HG03039 (cell line): ENCODE measurements at regions not wholly inside any gene's neighbourhood (a gene's known extent, or its start where the extent isn't known, plus 50 kb on each side); places are given as distances from the start of the nearest gene placed in this dataset.

ENCODE experiments used
- ATAC-seq: cut with Tn5 transposase; IDR thresholded peaks from one replicate; pipeline ENCODE4 v1.9.1; 2021; ENCODE audit warnings: mild to moderate bottlenecking, moderate library complexity; ENCODE audit not compliant: unreplicated experiment

DNA sequence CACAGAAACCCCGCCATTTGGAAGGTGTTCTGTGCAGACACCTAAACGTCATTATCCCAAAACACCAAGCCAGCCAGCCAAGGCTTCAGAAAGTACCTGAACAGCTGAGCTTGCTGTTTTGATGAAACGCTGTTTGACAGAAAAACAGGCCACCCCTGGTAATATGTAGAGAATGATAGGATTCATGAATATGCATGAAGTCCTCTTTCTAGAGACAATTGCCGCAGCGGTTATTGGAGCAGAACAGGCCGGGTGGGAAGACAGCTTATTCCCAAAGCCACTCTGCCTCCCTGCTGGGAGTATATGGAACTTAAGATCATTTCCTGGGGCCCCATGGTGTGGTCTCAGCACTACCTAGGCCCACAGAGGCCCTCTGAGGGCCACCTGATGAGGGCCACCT lies 229.5 kb downstream of the UQCRFS1 start:
- ATAC-seq: no peak

- ATAC-seq: no peak
Measured at GRCh38 chr19:28981994-28982393, 231.0 kb downstream of the UQCRFS1 start.

GRCh38 chr19:28981518-28981917 lies 231.4 kb downstream of the UQCRFS1 start:
- ATAC-seq: no peak

DNA sequence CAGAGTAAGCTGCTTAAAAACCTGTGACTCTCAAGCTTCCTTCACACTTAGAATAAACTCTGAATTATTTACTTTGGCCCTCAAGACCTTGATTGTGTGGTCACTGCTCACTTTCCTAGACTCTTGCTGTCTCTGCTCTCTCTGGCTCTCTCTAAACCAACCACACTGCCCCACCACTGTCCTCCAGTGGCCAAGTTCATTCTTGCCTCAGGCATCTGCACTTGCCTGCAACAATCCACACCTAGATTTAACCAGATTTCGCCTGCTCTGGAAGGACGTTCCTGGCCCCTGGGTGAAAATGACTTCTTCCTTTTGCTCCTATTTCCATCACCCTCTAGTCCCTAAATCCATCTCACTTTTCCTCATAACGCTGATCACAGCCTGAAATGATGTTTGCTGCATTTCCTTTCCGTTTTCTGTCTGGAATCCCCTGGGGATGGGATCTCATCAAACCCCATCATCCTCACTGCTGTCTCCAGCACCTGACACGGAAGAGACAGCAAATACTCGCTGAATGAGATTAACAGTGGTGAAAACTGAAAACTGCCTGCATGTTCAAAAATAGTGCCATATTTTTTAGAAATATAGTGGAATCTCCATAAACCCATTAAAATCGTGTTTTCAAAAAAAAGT lies 232.6 kb downstream of the UQCRFS1 start:
- no peak for ATAC-seq

- ATAC-seq: no peak
Measured at GRCh38 chr19:28977826-28978225, 235.1 kb downstream of the UQCRFS1 start.

DNA sequence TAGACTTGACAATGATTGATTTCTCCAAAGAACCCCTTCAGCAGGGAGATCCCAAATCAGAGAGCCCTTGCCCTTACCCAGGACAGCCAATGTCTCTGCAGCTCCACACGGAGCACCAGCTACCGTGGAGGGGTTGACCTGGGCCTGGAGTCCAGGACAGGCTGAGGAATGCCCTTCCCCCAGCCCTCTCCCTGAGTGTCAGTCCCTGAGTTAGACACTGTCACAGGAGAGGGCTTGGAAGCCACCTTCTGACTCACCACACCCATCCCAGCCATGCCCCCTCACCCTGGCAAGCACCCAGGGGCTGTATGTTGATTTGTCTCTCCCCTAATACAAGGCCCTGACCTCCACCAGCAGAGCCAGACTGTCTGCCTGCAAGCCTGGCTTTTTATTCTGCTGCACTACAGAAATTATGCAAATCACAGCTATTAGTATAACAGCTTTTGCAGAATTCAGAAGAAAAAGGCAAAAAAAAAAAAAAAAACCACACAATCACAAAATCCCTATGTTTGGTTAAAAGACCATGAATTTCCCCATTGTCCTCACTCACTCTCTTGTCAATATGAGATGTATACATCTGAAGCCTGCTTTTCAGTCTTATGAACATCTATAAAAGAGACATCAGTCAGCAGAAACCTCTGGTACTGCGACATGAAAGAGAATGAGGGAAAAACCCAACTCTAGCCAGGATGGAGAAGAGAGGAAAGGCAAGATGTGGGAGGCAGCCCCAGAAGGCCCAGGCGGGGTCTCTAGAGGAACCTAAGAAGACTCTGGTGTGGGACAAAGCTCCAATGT lies 240.7 kb downstream of the UQCRFS1 start:
- ATAC-seq: no peak

- no peak for ATAC-seq
Measured at GRCh38 chr19:28971513-28971912, 241.4 kb downstream of the UQCRFS1 start.

DNA sequence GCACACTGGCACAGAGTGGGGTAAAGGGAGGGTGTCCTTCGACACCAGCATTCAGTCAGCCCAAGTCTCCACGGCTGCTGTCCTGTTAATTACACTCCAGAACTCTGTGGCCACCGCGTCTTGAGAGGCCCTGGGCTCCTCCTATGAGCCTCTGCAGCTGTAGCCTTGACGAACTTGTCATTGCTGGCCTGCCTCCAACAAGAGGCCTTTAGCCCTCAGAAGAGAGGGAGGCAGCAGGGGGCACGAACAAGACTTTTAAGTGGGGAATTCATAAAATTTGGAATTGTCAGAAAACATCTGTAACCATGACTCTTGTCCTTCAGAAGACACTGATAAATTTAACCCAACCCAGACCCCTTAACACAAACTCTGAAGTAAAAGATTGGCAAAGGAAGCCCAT lies 241.9 kb downstream of the UQCRFS1 start:
- no peak for ATAC-seq

- no peak for ATAC-seq
Measured at GRCh38 chr19:28968721-28969120, 244.2 kb downstream of the UQCRFS1 start.

- ATAC-seq: no peak
Measured at GRCh38 chr19:28966737-28967399, 246.1 kb downstream of the UQCRFS1 start.

DNA sequence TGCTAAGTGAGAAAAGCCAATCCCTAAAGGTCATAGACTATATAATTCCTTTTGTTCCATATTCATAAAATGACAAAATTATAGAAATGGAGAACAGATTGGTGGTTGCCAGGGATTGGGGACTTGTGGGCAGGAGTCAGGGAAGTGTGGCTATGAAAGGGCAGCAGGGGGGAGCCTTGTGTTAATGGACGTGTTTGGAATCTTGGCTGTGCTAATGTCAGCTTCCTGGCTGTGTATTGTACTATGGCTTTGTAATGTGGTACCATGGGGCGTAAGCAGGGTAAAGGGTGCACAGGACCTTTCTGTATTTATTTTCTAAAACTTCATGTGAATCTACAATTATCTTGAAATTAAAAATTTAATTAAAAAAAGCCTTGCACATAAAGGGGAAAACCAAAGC lies 248.5 kb downstream of the UQCRFS1 start:
- ATAC-seq: no peak

DNA sequence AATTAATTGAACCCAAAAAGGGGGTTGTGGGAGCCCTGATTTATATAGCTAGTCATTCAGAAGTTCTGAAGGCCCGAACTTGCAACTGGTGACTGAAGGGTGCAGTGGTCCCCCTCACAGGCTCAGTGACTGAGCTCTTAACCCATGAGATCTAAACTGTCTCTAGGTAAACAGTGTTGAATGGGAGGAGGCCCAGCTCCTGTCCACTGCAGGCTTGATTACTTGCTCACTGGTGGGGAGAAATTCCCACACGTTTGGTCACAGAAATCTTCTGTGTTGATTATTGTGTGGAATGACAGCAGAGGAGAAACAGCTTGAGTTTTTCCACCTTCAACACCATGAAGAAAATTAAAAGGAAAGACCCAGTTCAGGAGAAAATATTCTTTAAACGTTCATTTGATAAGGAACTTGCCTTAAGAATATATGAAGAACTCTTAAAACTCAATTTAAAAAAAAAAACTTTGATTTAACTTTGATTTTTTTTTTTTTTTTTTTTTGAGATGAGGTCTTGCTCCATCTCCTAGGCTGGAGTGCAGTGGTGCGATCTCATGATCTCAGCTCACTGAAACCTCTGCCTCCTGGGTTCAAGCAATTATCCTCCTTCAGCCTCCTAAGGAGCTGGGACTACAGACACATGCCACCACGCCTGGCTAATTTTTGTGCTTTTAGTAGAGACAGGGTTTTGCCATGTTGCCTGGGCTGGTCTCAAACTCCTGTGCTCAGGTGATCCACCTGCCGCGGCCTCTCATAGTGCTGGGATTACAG lies 249.3 kb downstream of the UQCRFS1 start:
- no peak for ATAC-seq

DNA sequence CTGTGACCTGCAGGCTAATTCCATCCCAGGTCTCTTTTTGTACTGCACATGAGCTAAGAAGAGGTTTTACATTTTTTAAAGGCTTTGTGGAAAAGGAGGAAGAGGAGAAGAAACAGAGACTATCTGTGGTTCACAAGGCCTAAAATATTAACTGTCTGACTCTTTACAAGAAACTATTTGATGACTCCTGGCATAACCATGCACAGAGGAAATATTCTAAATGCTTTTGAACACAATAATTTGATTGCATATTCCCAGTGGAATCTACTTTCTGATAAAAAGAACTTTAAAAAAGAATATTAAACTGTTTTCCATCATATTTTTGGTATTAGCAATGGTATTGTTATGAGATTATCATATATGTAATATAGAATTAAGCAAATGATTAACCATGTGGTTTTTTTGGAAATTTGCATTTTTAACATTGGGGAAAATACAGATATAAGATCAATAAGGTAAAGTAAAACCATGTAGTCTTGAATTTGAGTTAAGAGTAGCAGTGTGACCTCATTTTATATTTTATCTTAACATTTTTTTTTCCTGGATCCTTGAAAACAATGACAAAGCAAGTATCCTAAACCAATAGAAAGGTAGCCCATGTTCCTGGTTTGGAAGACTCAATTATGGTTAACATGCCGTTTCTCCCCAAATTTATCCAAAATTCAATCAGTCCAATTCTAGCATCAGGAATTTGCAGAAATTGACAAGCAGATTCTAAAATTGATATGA lies 251.0 kb downstream of the UQCRFS1 start:
- no peak for ATAC-seq

GRCh38 chr19:28960986-28961705 lies 251.8 kb downstream of the UQCRFS1 start:
- no peak for ATAC-seq

DNA sequence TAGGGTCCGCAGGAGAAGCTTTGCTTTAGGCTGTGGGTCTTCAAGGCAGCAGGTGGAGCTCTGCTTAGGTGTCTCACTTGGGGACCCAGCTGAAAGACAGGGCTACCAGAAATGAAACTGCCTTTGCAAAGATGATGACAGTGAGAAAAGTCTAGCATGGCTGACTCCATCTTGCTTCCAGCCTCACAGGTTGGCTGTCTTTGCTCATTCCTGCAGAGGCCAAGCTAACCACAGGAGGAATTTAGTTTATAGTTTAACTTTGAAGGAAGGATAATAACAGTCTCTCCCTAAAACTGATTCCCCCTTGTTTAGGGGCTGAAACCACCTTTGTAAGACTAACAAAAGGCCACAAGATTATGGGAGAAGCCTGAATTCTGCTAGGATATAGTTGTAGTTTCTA lies 252.4 kb downstream of the UQCRFS1 start:
- ATAC-seq: no peak

DNA sequence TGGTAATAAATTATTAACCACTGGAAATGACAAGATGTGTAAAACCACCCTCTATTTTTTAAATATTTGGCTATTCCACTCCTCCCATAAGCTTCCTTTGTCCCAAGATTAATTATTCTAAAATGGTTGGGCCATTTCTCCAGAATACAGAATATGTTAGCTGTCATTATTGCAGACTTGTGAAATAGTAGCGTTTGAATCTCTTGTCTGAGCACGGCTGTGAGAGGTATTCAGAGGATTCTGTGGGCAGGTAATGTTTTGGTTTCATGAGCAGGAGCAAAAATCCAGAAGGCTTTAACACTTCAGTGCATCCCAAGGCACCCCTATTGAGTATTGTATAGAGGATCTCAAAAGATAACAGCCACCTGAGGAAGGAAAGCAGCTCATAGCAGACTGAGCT lies 256.0 kb downstream of the UQCRFS1 start:
- no peak for ATAC-seq

GRCh38 chr19:28956421-28956820 lies 256.5 kb downstream of the UQCRFS1 start:
- ATAC-seq: no peak

GRCh38 chr19:28949535-28949934 lies 263.4 kb downstream of the UQCRFS1 start:
- no peak for ATAC-seq

- ATAC-seq: no peak
Measured at GRCh38 chr19:28949027-28949426, 263.9 kb downstream of the UQCRFS1 start.

DNA sequence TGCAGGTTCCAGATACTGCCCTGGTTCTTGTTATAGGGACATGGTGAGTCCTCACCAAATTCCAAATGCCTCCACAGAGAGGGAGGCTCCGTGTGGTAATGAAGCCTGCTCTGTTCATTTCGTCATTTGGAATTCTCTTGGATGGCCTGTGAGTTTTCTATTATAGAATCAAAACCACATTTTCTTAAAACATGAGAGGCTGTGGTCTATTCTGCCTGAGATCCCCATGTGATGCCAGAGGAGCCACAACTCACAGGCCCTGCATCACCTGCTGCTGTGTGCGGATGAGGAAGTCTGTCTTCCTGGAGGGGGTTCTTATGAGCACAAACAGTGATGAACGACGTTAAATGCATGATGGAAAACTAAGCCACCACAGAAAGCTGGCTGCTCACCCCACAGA lies 264.4 kb downstream of the UQCRFS1 start:
- no peak for ATAC-seq
